ENCODE measurements at regions not wholly inside any gene's neighbourhood (a gene's known extent, or its start where the extent isn't known, plus 50 kb on each side); places are given as distances from the start of the nearest gene placed in this dataset.

DNA sequence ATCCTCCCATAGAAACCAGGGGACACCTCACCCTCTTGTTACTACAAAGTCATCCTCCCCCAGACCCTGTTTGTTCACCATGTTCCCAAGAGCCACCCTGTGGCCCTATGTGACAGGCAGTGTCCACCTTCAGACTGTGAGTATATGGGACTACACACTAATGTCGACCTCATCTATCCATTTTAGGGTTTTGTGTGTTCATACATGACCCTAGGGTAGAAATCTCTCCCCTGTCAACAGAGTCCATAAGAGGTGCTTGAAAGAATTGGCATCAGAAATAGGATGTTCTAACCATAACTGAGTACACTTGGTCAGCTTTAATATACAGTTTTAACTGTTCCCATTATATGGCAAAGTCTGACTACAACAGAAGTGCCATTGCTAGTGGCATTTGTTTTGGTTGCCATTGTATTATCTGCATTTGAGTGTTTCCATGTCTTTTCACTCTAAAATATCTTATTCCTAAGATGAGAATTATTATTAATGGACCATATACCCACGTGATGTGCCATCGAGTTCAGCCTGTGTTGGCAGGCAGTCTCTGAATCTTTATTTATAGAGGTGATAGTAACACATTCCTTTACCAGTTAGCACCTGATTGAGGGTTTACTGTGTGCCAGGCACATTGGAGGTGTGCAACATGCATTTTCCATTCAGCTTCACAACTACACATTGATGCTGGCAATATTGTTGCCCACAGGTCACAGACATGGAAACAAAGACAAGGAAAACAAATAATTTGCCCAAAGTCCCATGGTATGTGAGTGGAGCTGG is 590.6 kb upstream of the IGFBP3 start:
- Mint-ChIP-seq H3K4me1 (ENCODE audit: low read depth, unreplicated experiment) (peaks cover 50% of the 10 kb centered on the region), H3K4me3 (ENCODE audit: low read depth, unreplicated experiment) (no peak overlapping the region), H3K27me3 (ENCODE audit: unreplicated experiment) (no peaks in the 10 kb centered on the region), H3K36me3 (ENCODE audit: insufficient read depth, unreplicated experiment) (no peaks in the 10 kb centered on the region), H3K9me3 (ENCODE audit: low read depth, unreplicated experiment) (no peaks in the 10 kb centered on the region), H3K27ac (ENCODE audit: unreplicated experiment) (peak overlapping the region; percentile 40)
- CTCF ChIA-PET = interaction anchor here (0.5 kb wide), 1 partner anchor 139 kb away, joined by 3 read pairs; no protein-coding TSS in a partner anchor
- intact Hi-C loops (cut with micrococcal nuclease; ENCODE audit: unreplicated experiment) = loop anchor here (2.0 kb wide), 1 partner anchor 27 kb away; no protein-coding TSS in a partner anchor
- DNase-seq = no peak
- TF ChIP-seq, protein P1, sequence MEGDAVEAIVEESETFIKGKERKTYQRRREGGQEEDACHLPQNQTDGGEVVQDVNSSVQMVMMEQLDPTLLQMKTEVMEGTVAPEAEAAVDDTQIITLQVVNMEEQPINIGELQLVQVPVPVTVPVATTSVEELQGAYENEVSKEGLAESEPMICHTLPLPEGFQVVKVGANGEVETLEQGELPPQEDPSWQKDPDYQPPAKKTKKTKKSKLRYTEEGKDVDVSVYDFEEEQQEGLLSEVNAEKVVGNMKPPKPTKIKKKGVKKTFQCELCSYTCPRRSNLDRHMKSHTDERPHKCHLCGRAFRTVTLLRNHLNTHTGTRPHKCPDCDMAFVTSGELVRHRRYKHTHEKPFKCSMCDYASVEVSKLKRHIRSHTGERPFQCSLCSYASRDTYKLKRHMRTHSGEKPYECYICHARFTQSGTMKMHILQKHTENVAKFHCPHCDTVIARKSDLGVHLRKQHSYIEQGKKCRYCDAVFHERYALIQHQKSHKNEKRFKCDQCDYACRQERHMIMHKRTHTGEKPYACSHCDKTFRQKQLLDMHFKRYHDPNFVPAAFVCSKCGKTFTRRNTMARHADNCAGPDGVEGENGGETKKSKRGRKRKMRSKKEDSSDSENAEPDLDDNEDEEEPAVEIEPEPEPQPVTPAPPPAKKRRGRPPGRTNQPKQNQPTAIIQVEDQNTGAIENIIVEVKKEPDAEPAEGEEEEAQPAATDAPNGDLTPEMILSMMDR (IDR thresholded peaks at IDR 0.05; ENCODE audit: unreplicated experiment) = no peak
- no TSS peak for BruUV-seq (replicated peaks)

DNA sequence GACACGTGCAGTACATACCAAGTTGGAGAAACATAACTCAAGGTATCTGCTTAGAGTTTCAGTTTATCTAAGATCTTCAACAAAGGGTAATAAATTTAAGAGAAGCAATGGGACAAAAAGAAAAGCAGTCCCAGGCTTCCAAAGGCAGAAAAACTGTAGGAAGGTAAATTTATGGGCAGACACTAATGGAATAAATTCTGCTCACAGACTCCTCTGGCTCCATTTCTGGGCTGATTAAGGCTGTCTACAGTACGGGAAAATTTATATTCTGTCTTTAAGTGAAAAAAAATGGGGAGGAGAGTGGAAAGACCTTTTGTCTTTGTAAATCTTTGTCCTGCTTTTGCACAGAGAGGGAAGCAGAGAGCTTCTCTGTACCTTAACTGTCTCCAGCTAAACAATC is 587.5 kb upstream of the IGFBP3 start:
- TF ChIP-seq, protein P1 (IDR thresholded peaks at IDR 0.05; ENCODE audit: unreplicated experiment) = no peak
- no peaks in the 10 kb centered on the region for H3K27me3 Mint-ChIP-seq (ENCODE audit: unreplicated experiment)
- H3K9me3 Mint-ChIP-seq (ENCODE audit: low read depth, unreplicated experiment) = peaks cover 12% of the 10 kb centered on the region
- peaks cover 25% of the 10 kb centered on the region for H3K4me1 Mint-ChIP-seq (ENCODE audit: low read depth, unreplicated experiment)
- H3K4me3 Mint-ChIP-seq (ENCODE audit: low read depth, unreplicated experiment) = no peak overlapping the region
- no peak for DNase-seq
- intact Hi-C loops (cut with micrococcal nuclease; ENCODE audit: unreplicated experiment) = no loop called here
- CTCF ChIA-PET = interaction anchor here (1.7 kb wide), 1 partner anchor 16 kb away, joined by 4 read pairs; no protein-coding TSS in a partner anchor
- no TSS peak for BruUV-seq (replicated peaks)
- no peaks in the 10 kb centered on the region for H3K36me3 Mint-ChIP-seq (ENCODE audit: insufficient read depth, unreplicated experiment)
- no peak overlapping the region for H3K27ac Mint-ChIP-seq (ENCODE audit: unreplicated experiment)

DNA sequence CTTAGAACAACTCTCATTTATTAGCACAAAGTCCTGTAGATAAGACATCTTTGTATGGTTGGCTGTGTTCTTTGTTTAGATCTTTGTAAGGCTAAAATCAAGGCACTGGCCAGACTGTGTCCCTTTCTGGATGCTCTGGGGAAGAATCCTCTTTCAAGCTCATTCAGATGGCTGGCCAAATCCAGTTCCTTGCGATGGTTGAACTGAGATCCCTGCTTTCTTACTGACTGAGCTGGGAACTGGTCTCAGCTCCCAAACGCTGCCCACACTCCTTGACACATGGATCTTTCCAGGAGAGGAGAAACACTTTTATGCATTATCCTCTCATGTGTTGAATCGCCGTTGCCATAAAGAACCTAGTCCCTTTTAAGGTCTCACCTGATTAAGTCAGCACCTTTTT is 586.5 kb upstream of the IGFBP3 start:
- TF ChIP-seq, protein P1 (IDR thresholded peaks at IDR 0.05; ENCODE audit: unreplicated experiment) = no peak
- intact Hi-C loops (cut with micrococcal nuclease; ENCODE audit: unreplicated experiment) = no loop called here
- H3K27ac Mint-ChIP-seq (ENCODE audit: unreplicated experiment) = no peak overlapping the region

DNA sequence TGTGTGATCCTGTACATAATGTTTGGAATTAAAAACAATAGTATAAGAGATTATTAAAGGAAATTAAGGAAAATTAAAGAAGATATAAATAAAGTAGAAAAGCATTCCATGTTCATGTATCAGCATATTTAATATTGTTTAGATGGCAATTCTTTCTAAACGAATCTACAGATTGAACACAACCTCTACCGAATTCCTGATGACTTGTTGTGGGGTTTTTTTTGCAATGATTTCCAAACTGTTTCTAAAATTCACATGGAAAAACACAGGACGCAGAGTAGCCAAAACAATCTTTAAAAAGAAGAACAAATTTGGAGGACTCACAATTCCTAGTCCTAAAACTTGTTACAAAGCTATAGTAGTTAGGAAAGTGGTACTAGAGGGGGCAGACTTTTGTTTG is 573.4 kb upstream of the IGFBP3 start:
- H3K27me3 Mint-ChIP-seq (ENCODE audit: unreplicated experiment) = no peaks in the 10 kb centered on the region
- peaks cover 5% of the 10 kb centered on the region for H3K36me3 Mint-ChIP-seq (ENCODE audit: insufficient read depth, unreplicated experiment)
- peak overlapping the region; percentile 82 for H3K27ac Mint-ChIP-seq (ENCODE audit: unreplicated experiment)
- H3K4me1 Mint-ChIP-seq (ENCODE audit: low read depth, unreplicated experiment) = peaks cover 35% of the 10 kb centered on the region
- TF ChIP-seq, protein P1 (IDR thresholded peaks at IDR 0.05; ENCODE audit: unreplicated experiment) = no peak
- peaks cover 14% of the 10 kb centered on the region for H3K9me3 Mint-ChIP-seq (ENCODE audit: low read depth, unreplicated experiment)
- CTCF ChIA-PET = no interaction called here
- H3K4me3 Mint-ChIP-seq (ENCODE audit: low read depth, unreplicated experiment) = no peak overlapping the region
- intact Hi-C loops (cut with micrococcal nuclease; ENCODE audit: unreplicated experiment) = loop anchor here (5.0 kb wide), 2 partner anchors 293 to 438 kb away; no protein-coding TSS in a partner anchor
- no TSS peak for BruUV-seq (replicated peaks)
- DNase-seq = no peak

More for the DNA sequence above, 586.5 kb upstream of the IGFBP3 start:
- BruUV-seq (replicated peaks) = no TSS peak
- no peaks in the 10 kb centered on the region for H3K27me3 Mint-ChIP-seq (ENCODE audit: unreplicated experiment)
- H3K4me1 Mint-ChIP-seq (ENCODE audit: low read depth, unreplicated experiment) = peaks cover 15% of the 10 kb centered on the region
- no peak overlapping the region for H3K4me3 Mint-ChIP-seq (ENCODE audit: low read depth, unreplicated experiment)
- peaks cover 12% of the 10 kb centered on the region for H3K9me3 Mint-ChIP-seq (ENCODE audit: low read depth, unreplicated experiment)
- no peak for DNase-seq
- no peaks in the 10 kb centered on the region for H3K36me3 Mint-ChIP-seq (ENCODE audit: insufficient read depth, unreplicated experiment)
- CTCF ChIA-PET = interaction anchor here (1.7 kb wide), 1 partner anchor 14 kb away, joined by 4 read pairs; no protein-coding TSS in a partner anchor

All from Calu3 (cell line).